NCI-H748 (cell line): ENCODE measurements at regions not wholly inside any gene's neighbourhood (a gene's known extent, or its start where the extent isn't known, plus 50 kb on each side); places are given as distances from the start of the nearest gene placed in this dataset.
"Not testable (repeated sequence)": the region's sequence is repeated elsewhere in the genome, so short reads cannot be mapped to it uniquely, and the experiment has no call there.

ENCODE experiments used
- DNase-seq: peaks from one replicate; lab custom pipeline; 2025; ENCODE audit not compliant: unreplicated experiment; lab: John Stamatoyannopoulos, UW

DNA sequence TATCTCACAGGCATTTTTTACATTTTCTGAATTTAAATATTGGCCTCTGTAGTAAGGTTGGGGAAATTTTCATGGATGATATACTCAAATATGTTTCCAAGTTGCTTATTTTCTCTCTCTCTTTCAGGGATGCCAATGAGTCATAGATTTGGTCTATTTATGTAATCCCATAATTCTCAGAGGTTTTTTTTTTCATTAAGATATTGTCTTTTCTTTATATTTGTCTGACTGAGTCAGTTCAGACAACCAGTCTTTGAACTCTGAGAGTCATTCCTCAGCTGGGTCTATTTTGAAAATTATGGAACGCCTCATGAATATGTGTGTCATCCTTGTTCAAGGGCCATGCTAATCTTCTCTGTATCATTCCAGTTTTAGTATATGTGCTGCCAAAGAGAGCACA is 223.2 kb downstream of the PCSK1 start:
- no peak for DNase-seq

DNA sequence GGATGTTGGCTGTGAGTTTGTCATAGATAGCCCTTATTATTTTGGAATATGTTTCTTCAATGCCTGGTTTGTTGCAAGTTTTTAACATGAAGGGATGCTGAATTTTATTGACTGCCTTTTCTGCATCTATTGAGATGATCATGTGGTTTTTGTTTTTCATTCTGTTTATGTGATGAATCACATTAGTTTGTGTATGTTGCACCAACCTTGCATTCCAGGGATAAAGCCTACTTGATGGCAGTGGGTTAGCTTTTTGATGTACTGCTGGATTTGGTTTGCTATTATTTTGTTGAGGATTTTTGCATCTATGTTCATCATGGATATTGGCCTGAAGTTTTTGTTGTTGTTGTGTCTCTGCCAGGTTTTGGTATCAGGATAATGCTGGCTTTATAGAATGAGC is 225.6 kb downstream of the PCSK1 start:
- DNase-seq: no peak

DNA sequence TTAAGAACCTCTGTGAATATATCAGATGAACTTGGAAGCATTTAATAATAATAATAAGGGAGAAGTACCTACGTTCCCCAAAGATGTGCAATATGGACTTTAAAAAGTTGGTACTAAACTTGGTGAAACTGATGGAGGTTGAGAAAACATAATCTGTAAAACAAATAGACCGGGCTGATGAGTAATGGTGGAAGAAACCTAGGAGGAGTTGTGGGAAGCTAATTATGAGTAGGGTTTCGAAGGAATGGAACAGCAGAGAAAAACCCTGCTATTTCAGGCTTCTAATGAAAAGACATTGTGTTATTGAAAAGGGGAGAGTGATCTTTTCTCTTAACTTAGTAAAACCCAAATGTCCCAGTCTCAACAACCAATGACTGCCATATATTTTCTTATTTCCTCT is 229.3 kb downstream of the PCSK1 start:
- no peak for DNase-seq

DNA sequence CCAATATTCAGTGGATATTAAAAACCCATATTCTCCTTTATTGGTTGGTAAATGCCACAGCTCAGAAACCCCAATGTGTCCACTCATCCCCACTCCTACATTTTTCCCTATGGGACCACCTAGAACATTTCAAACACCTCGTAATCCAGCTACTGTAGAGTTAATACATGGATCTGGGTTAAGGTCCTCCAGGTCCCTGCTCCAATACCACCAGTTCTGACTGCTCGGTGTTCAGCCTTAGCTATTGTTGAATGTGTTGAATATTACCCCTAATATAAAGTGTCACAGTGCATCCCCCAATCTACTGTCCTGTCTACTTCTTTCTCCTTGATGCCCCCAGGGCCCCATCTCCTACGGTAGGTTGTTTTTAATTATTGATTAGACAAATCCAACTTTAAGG is 231.5 kb downstream of the PCSK1 start:
- no peak for DNase-seq

DNA sequence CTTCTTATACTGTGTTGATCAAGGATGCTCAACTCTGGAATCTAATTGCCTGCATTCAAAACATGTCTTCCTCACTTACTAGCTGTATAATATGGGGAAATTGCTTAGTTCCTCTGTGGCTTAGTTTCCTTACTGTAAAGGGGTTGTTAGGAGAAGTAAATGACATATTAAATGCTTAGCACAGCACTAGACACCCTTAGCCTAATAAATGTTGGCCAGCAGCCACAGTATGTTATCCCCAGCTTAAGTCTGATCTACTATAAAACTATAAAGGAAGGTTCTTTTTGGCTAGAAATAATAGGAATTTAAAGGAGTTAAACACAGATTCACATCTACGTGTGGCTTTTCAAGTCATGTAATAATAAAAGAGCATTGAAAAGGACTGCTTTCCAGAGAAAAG is 232.4 kb downstream of the PCSK1 start:
- no peak for DNase-seq

DNA sequence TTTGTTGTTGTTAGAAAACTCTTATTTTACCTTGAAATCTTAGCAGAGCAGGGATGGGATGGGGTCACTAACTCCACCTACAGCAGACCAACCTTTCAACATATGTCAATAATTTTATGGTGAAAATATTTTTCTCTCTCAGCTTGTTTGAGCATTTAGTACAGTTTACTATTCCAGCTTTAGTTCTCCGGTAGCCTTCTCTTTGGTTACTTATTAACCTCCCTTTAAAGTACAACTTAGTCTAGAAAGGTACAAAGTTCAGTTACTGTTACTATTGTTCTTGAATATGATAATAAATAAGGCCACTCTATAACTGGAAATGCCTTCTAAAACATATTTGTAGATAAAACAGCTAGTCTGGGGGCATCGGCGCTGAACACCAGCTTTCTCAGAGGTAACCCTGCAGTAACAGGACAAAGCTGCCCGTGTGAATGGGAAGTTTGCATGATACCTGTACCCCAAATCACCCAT is 233.3 kb downstream of the PCSK1 start:
- no peak for DNase-seq

DNA sequence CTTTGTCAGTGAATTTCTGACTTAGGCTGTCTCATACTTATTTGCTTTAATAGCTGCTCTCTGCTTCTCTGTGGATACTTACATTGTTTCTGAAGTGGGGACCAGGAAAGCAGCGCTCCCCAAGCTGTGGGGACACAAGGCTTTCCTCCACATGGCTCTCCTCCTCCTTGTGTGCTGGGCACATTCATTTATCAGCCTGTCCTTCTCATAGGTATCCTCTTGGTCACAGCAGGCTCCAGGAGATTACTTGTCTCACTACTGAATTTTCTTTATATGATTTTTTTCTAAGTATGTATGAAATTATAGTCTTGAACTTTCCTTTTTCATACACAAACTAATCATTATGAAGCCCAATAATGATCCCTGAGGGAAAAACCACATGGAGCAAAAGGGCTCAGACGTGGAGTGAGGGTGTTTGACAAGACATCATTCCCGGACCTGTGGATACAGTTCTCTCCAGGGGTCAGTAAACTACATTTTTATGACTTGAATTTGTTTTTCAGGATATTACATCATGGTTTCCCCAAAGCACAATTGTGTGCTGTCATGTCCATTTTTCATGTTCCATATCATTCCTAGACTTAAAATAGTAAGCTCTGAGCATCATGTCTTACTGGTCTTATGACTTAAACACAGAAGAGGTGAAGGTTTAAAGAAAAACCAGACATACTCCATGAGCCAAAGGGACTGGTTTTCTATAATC is 234.5 kb downstream of the PCSK1 start:
- DNase-seq: no peak

DNA sequence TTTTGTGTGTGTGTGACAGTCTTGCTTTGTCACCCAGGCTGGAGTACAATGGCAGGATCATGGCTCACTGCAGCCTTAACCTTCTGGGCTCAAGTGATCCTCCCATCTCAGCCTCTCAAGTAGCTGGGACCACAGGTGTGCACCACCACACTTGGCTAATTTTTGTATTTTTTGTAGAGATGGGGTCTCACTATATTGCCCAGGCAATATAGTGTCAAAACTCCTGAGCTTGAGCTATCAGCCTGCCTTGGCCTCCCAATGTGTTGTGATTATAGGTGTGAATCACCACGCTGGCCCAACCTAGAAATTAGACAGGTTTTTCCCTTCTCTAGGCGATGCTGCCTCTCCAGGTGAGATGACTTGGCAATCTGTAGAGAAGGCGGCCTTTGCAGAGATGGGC is 235.3 kb downstream of the PCSK1 start:
- DNase-seq: not testable (repeated sequence)

DNA sequence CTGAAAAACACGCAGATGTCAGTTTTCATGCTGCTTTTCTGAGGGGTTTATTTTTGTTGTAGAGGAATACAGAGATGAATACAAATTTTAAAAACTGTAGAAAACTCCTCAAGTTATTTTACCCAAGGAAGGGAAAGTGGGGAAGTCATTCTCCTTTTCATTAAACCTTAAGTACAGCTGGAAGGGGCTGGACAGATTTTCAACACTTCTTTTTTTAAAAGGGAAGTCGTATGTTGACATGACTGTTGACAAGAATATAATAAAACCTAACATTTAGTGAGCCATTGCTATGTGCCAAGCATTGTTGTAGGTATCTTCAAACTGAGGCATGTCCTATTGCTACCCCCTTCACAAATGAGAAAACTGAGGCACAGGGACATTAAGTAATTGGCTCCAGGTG is 235.7 kb upstream of the ELL2 start:
- DNase-seq: no peak

DNA sequence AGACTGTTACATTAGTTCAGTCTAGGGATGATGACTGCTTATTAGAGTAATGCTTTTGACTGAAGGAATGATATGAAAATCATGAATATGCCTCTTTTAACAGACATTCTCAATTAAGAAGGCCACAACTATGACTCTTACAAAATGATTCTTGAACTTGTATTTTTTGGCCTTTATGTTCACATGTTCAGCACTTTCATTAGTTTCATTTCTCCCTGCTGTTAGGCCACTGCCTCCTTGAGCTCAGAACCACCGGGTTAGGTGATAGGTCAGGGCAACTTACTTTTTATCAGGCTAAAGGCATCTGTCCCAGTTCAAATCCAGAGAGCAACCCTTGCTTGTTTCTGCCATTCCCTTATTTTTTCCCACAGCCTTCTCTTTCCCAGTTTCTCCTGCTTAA is 235.2 kb upstream of the ELL2 start:
- DNase-seq: no peak

DNA sequence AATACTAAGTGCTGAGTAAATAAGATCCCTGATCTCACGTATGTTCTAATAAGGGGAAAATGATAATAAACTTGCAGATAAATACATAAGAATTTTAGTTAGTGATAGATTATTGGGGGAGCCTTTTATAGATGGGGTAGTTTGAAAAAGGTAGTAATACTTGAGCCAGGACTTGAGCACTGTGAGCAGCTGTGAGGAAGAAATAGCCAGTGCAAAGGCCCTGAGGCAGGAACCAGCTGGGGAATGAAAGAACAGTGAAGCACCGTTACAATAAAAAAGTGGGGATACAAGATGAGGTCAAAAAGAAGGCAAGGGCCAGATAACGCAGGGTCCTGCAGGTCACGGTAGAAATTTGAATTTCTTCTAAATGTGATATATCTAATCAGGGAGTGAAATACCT is 234.8 kb upstream of the ELL2 start:
- DNase-seq: no peak

DNA sequence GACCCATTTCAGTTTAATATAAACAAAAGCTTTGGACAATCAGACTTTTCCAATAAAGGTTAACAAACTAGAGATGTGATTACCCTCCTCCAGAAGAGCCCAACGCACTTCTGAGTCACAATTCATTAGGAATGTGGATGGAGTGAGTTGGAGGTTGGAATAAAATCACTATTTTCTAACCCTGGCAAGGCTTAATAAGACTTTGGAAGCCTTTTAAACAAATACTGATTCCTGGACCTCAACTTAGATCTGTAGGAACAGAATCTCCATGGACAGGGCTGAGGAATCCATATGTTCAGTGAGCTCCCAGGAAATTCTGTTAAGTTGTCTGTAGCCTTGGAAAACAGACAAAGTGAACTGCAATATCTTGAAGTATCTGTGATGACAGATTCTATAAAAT is 233.5 kb upstream of the ELL2 start:
- DNase-seq: no peak

DNA sequence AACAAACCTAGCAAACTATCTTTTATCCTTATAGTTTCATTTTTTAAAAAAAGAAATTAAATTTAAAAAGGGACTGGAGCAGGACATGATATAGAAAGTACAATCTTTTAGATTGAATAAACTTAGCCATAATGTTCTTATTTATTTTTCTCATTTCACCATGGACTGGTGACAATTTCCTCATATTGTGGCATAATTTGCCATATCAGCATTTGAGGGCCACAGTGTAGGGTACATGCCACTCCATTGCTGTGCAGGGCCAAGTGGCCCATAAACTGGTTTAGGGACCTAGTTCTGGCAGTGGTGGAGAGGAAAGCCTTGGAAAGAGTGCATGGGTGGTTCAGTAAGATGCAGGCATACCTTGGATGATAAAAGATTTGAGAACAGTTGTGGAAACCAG is 232.9 kb upstream of the ELL2 start:
- no peak for DNase-seq

DNA sequence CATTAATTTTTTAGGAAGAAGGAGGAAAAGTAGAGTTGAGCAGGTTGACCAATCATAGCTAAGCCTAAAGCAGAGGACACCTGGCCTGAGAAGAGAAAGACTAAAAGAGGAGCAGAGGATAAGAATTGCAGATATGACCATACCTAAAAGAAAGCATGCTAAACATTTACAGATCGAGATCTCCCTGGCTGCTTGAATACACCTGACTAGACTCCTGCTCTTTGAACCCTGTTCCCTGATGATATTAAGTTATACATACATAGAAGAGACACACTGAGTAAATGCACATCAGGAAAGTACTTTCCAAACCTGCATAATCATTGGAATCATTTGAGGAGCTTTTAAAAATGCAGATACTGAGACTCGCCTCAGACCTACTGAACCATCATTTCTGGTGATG is 232.3 kb upstream of the ELL2 start:
- no peak for DNase-seq

DNA sequence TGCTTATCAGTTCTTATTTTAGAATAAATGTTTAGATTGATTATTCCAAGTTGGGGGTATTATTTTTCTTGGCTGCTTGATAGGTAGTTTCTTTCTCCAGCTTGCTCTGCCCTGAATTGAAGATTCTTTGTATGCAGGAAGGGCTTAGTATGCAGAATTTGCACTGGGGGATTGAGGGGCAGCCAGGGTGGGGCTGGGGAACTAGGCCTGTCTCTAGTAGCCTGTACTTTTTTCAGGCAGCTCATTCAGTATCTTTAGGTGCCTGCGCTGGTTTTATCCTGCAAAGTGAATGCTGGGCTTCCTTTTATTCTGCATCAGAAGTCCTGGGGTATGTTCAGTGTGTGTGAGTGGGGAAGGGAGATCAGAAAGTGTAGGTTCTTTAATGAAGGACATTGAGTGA is 228.3 kb upstream of the ELL2 start:
- no peak for DNase-seq

DNA sequence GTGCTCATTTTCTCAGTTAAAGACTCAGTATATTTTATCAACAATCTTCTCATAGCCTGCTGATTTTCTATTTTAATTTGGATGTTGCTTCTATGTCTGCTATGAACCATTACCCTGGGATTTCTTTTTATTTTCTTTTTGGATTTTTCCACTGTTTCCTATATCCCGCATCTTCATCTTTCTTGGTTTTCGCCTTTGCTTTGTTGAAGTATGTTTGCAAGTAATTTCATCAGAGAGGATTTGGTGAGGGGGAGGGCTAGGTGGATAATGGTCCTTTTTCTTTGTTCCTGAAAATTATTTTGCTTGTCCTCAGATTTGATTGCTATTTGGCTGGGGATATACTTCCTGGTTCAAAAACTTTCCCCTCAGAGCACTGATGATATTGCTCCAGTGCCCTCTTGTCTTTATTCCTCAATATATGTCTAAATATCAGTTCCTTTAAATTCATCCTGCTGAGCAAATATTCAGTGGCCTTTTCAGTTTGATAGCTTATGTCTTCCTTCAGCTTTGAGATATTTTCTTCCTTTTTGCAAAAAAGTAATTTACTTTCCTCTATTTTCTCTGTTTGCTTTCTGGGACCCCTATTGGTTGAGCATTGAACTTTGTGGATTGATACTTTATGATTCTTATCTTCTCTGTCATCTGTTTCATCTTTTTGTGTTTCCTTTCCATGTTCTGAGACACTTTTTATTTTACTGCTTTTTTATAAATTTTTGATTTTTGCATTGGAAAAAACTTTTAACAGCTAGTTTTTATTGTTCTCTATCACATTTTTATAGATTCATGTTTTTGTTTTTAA is 227.6 kb upstream of the ELL2 start:
- no peak for DNase-seq

DNA sequence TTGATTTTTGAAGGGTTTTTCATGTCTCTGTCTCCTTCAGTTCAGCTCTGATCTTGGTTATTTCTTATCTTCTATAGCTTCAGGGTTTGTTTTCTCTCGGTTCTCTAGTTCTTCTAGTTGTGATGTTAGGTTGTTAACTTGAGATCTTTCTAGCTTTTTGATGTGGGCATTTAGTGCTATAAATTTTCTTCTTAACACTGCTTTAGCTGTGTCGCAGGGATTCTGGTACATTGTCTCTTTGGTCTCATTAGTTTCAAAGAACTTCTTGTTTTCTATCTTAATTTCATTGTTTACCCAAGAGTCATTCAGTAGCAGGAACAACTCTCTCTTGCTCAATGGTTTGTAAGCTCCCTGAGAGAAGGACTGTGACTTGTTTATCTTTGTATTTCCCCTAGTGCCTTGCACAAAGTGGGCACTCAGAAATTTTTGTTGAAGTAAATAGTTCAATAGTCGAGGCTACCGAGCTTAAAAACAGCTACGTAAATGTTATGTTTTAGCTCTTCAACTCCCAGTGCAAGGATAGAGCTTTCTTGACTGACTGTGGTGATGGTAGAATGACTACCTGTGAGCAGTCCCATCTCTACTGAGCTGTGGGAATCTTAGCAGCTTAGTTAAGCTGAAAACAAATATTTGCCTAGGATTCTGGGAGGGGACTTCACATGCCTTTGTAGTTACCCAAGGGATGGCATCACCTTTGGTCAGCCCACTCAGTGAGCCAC is 225.8 kb upstream of the ELL2 start:
- DNase-seq: no peak

DNA sequence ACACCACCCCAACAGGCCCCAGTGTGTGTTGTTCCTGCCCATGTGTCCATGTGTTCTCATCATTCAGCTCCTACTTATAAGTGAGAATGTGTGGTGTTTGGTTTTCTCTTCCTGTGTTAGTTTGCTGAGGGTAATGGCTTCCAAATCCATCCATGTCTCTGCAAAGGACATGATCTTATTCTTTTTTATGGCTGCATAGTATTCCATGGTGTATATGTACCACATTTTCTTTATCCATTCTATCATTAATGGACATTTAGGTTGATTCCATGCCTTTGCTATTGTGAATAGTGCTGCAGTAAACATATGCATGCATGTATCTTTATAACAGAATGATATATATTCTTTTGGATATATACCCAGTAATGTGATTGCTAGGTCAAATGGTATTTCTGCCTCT is 222.9 kb upstream of the ELL2 start:
- not testable (repeated sequence) for DNase-seq

DNA sequence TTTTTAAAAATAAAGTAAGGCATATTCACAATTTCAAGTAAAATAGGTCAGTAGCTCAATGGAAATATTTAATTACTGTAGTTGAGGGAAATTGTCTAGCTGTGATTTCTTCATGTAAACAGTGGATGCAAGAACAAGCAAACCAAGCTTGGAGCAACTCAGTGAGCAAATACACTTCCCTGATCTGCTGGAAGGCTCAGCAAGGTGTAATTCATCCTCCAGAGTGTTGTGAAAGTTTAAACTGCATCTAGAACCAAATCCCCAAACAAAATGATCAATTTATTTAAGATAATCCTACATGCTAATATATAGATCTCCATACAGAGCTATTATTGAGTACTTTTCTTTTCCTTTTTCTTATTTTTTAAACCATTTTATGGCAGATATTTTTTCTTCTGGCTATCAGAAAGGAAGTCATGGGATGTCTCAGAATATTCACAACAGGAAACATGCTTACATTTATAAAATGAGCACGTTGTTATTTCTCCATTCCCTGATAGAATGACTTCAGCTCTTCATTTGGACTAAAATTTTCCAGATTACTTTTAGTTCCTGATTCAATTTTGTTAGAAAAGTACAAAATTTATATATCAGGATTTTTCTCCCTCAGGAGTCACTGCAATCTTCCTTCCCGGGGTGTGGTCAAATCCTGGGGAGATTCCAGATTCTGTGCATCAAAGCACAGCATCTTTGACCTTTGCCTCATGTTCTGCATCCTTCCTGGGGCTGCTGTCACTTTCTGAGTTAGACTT is 219.2 kb upstream of the ELL2 start:
- no peak for DNase-seq

DNA sequence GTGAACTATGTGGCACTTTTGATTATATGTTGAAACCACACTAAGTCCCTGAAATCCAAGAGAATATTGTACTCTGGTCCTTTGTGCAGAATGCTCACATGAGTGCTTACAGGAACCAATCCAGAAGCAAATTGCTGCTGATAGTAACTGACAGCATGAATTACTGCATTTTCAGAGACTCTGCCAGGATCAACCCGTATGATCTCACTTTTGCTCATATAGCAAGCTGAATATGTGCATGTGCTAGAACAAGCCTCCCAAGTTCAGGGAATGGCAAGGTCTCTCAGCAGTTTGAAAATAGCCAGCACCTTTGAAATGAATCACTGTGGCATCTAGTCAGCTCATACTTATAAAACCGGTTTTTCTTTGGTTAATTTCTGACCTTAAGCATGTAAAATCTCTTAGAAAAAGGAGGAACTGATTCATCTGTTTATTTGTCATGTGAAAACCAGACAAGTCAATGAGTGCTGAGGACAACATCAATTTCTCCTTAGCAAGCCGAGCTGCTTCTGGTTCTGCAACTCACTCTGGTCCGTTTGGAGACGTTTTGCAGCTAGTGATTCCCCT is 215.7 kb upstream of the ELL2 start:
- DNase-seq: no peak

DNA sequence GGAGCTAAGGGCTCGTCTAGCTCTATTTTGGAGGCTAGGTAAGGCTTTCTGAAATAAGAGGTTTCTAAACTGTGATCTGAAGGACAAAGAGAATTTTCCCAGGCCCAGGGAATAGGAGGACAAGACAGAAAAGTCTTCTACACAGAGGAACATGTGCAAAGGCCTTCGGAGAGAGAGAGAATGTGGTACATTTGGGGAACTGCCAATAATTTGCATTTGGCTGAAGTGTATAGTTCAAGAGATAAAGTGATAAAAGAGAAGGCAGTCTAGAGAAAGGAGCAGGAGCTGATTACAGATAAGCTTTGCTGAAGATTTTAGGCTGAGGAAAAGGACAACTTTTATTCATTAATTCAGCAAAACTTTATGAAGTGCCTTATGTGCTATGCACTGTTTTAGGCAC is 214.4 kb upstream of the ELL2 start:
- DNase-seq: no peak
